ENCODE measurements at regions not wholly inside any gene's neighbourhood (a gene's known extent, or its start where the extent isn't known, plus 50 kb on each side); places are given as distances from the start of the nearest gene placed in this dataset.
A peak's percentile ranks its signal among the peaks of the same experiment; 100 is the strongest.

DNA sequence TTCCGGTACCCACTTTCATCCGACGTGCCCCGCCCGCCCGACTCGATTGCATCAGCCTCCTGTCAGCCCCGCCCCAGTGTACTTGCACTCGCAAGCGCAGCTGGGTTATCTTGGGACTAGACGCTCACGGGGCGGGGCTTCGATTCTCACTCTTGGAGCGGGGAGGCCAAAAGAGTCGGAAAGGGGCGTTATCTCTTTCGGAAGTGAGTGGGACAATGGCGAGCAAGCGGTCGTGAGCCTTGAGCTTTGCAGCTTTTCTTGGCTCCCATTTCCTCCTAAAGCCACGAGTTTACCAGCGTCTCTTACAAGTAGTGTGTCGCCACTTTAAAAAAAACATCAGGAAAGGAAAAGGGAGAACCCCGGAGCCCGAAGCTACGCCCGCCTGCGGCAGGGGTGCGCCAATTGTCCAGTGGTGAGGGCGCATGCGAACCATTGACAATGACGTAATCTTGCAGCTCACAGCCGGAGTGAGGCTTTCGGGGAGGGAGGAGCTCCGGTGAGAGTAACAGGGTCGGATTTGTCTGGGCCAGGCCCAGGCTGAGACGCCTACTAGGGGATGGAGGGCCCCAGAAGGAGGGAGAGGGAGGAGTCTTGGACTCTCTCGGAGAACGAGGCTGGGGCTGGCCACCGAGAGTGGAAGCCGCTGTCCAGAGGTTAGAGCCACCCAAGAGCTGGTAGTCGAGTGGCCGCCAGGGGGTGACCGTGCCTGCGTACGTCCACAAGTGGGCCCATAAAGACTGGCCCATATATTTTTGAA is 109.5 kb downstream of the GNL3L start:
- Histone ChIP-seq H3K9ac (ENCODE audit: insufficient read depth in 1 of 2, low read depth in 2 of 2, low read length in 2 of 2) (peak overlapping the region; percentile 75 to 92), H3K79me2 (ENCODE audit: control insufficient read depth, insufficient read depth, low read length) (no peaks in the 10 kb centered on the region), H3K9me3 (replicated peaks; ENCODE audit: control insufficient read depth, insufficient read depth, low read depth, low read length) (no peaks in the 10 kb centered on the region; the same call in 1 of the 2 replicates), H3K36me3 (ENCODE audit: control insufficient read depth, insufficient read depth, low read length) (no peaks in the 10 kb centered on the region), H3K4me1 (replicated peaks in 1 of 2; ENCODE audit: control insufficient read depth in 2 of 2, insufficient read depth in 2 of 2, low read length in 2 of 2) (peaks cover 2 to 3% of the 10 kb centered on the region in 2 experiments; a peak in 3 of 5 replicates), H3K27me3 (ENCODE audit: control insufficient read depth in 2 of 2, insufficient read depth in 2 of 2, low read length in 2 of 2) (no peaks in the 10 kb centered on the region), H3K27ac (ENCODE audit: extremely low read depth, low read depth, low read length) (peak overlapping the region; percentile 99), H3K4me2 (ENCODE audit: insufficient read depth, low read length) (peak overlapping the region; percentile 85), H3K9me1 (ENCODE audit: control insufficient read depth, insufficient read depth, low read length) (no peaks in the 10 kb centered on the region), H3K4me3 (peak overlapping the region; percentile 55), H2AFZ (ENCODE audit: low read depth, low read length) (peak overlapping the region; percentile 97), H4K20me1 (replicated peaks; ENCODE audit: control insufficient read depth, insufficient read depth, low read length) (no peaks in the 10 kb centered on the region)
- ATAC-seq, result peak; percentile 99
- ChIA-PET CTCF (ENCODE audit: low intra/inter-chr PET ratio) (no interaction called here), POLR2A (interaction anchor here (0.6 to 1.2 kb wide), 7 partner anchors 9 to 361 kb away, joined by 3 to 4 read pairs (median 3); partner anchors contain the start of genes APEX2 and GNL3L)
- in situ Hi-C loops (cut with MboI), result loop anchor here (25.0 kb wide), 1 partner anchor 423 kb away; no protein-coding TSS in a partner anchor
- WGBS (ENCODE audit: insufficient coverage, low coverage, missing lambda C conversion rate), result under 1% methylated on average over 33 of the region's 47 CpGs
- intact Hi-C loops (cut with micrococcal nuclease), result loop anchor here (5.0 to 10.0 kb wide), 3 partner anchors 148 to 595 kb away; partner anchors contain the start of gene PHF8
- peak; percentile 83 to 96 (median 86) for DNase-seq (ENCODE audit: extremely low read depth in 1 of 4, low spot score in 3 of 4)
- peak; percentile 96 for FAIRE-seq
- TSS peak; percentile 80 for BruUV-seq (replicated peaks)
- TF ChIP-seq, protein P1, sequence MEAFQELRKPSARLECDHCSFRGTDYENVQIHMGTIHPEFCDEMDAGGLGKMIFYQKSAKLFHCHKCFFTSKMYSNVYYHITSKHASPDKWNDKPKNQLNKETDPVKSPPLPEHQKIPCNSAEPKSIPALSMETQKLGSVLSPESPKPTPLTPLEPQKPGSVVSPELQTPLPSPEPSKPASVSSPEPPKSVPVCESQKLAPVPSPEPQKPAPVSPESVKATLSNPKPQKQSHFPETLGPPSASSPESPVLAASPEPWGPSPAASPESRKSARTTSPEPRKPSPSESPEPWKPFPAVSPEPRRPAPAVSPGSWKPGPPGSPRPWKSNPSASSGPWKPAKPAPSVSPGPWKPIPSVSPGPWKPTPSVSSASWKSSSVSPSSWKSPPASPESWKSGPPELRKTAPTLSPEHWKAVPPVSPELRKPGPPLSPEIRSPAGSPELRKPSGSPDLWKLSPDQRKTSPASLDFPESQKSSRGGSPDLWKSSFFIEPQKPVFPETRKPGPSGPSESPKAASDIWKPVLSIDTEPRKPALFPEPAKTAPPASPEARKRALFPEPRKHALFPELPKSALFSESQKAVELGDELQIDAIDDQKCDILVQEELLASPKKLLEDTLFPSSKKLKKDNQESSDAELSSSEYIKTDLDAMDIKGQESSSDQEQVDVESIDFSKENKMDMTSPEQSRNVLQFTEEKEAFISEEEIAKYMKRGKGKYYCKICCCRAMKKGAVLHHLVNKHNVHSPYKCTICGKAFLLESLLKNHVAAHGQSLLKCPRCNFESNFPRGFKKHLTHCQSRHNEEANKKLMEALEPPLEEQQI (IDR thresholded peaks at IDR 0.05), result 0 out of 2 replicates have a peak, but pooled peaks have one; percentile 15
- TF ChIP-seq SUPT5H (IDR thresholded peaks at IDR 0.05) (peak; percentile 80), SMC3 (conservative IDR thresholded peaks at IDR 0.05; ENCODE audit: insufficient read depth, low read depth, low read length) (0 out of 2 replicates have a peak, but pooled peaks have one; percentile 21), FOXJ2 (tag; IDR thresholded peaks at IDR 0.05) (0 out of 2 replicates have a peak, but pooled peaks have one; percentile 80), CEBPB (tag; IDR thresholded peaks at IDR 0.05) (peak; percentile 97), GABPB1 (CRISPR knock-in tag; IDR thresholded peaks at IDR 0.05) (peak; percentile 57; the same call in 1 of the 2 replicates), RUNX1 (IDR thresholded peaks at IDR 0.05; ENCODE audit: low read depth) (no peak), RAD21 (CRISPR knock-in tag; conservative IDR thresholded peaks at IDR 0.05 in 1 of 2, IDR thresholded peaks at IDR 0.05 in 1 of 2) (peak; percentile 50 to 67), ZNF263 (CRISPR knock-in tag; IDR thresholded peaks at IDR 0.05; ENCODE audit: borderline replicate concordance) (peak; percentile 88), CTBP1 (IDR thresholded peaks at IDR 0.05; ENCODE audit: borderline replicate concordance) (peak; percentile 79; the same call in 1 of the 2 replicates), ZNF589 (CRISPR knock-in tag; IDR thresholded peaks at IDR 0.05; ENCODE audit: low read depth) (peak; percentile 86), MIER1 (IDR thresholded peaks at IDR 0.05; ENCODE audit: low read depth) (peak; percentile 61; the same call in 1 of the 2 replicates), ARNT (IDR thresholded peaks at IDR 0.05) (peak in 1 of 2 experiments; percentile 10; a peak in 1 of 4 replicates), E2F3 (CRISPR knock-in tag; IDR thresholded peaks at IDR 0.05) (no peak)
- TF ChIP-seq, protein P2, sequence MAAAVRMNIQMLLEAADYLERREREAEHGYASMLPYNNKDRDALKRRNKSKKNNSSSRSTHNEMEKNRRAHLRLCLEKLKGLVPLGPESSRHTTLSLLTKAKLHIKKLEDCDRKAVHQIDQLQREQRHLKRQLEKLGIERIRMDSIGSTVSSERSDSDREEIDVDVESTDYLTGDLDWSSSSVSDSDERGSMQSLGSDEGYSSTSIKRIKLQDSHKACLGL (CRISPR knock-in tag; IDR thresholded peaks at IDR 0.05; ENCODE audit: borderline replicate concordance, poor library complexity, severe bottlenecking), result no peak
- TF ChIP-seq, protein P3, sequence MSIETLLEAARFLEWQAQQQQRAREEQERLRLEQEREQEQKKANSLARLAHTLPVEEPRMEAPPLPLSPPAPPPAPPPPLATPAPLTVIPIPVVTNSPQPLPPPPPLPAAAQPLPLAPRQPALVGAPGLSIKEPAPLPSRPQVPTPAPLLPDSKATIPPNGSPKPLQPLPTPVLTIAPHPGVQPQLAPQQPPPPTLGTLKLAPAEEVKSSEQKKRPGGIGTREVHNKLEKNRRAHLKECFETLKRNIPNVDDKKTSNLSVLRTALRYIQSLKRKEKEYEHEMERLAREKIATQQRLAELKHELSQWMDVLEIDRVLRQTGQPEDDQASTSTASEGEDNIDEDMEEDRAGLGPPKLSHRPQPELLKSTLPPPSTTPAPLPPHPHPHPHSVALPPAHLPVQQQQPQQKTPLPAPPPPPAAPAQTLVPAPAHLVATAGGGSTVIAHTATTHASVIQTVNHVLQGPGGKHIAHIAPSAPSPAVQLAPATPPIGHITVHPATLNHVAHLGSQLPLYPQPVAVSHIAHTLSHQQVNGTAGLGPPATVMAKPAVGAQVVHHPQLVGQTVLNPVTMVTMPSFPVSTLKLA (conservative IDR thresholded peaks at IDR 0.05), result peak in 1 of 2 experiments; percentile 62; a peak in 2 of 4 replicates

All from K562 (cell line).